Omental fat pad (tissue), 3 donors: ENCODE measurements at regions not wholly inside any gene's neighbourhood (a gene's known extent, or its start where the extent isn't known, plus 50 kb on each side); places are given as distances from the start of the nearest gene placed in this dataset.

Source experiments
- ATAC-seq: fragments of 150-250 bp; one replicate; pipeline ENCODE4 v1.9.1; 2016; ENCODE audit warnings: mild to moderate bottlenecking, moderate library complexity; ENCODE audit not compliant: low FRiP score
- DNase-seq: peaks from one replicate; pipeline ENCODE4 v3.0.0-alpha.2; 2019; ENCODE audit warnings: low spot score
- TF ChIP-seq, protein P1 (sequence below), 3 donors: fragments of 450-650 bp; IDR thresholded peaks; one replicate each; pipeline ENCODE4 v1.5.1; 2016 to 2017; ENCODE audit warnings: antibody characterized with exemption in 3 of 3, mild to moderate bottlenecking in 3 of 3, moderate library complexity in 2 of 3

DNA sequence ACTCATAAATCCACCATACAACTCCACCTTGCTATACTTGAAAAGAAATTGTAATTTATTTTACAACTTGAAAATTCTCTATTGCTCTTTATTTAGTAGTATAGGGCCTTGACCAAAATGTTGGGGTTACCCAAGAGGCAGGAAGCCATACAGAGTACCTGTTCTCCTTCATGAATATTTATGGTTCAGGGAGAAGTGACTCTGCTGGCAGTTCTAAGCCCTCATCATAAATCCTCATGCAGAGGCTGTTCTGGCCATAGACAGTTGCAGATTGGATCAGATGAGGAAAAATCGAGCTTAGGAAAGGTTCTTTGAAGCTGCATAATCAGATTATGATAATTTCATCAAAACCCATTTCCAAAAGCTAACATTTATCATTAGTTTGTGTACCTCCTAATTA, 449.4 kb upstream of the TENM4 start:
- no peak for DNase-seq
- no peak for ATAC-seq
- TF ChIP-seq, protein P1, sequence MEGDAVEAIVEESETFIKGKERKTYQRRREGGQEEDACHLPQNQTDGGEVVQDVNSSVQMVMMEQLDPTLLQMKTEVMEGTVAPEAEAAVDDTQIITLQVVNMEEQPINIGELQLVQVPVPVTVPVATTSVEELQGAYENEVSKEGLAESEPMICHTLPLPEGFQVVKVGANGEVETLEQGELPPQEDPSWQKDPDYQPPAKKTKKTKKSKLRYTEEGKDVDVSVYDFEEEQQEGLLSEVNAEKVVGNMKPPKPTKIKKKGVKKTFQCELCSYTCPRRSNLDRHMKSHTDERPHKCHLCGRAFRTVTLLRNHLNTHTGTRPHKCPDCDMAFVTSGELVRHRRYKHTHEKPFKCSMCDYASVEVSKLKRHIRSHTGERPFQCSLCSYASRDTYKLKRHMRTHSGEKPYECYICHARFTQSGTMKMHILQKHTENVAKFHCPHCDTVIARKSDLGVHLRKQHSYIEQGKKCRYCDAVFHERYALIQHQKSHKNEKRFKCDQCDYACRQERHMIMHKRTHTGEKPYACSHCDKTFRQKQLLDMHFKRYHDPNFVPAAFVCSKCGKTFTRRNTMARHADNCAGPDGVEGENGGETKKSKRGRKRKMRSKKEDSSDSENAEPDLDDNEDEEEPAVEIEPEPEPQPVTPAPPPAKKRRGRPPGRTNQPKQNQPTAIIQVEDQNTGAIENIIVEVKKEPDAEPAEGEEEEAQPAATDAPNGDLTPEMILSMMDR (IDR thresholded peaks at IDR 0.05): no peak

DNA sequence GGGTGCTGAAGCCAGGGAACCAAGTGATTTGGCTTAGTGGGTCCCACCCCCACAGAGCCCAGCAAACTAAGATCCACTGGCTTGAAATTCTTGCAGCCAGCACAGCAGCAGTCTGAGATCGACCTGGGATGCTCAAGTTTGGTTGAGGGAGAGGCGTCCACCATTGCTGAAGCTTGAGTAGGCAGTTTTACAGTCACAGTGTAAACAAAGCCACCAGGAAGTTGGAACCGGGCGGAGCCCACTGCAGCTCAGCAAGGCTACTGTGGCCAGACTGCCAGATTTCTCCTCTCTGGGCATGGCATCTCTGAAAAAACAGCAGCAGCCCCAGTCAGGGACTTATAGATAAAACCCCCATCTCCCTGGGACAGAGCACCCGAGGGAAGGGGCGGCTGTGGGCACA, 424.1 kb upstream of the TENM4 start:
- DNase-seq: no peak
- no peak for ATAC-seq
- TF ChIP-seq, protein P1 (IDR thresholded peaks at IDR 0.05): no peak

DNA sequence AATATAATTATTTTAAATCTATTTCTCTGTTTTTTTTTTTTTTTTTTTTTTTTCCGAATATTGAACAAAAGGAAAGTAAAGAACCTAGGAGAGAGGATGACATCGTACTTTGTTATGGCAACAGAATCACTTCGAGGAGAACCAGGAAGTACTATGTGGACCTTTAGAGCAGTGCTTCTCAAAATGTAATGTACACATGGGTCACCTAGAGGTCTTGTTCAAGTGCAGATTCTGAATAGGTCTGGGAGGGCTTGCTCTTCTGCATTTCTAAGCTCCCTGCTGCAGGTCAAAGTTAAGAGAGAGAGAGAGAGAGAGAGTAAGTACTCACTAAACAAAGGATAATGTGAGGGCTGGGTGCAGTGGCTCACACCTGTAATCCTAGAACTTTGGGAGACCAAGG, 419.5 kb upstream of the TENM4 start:
- ATAC-seq (no peak), DNase-seq (no peak)
- TF ChIP-seq, protein P1 (IDR thresholded peaks at IDR 0.05): no peak

DNA sequence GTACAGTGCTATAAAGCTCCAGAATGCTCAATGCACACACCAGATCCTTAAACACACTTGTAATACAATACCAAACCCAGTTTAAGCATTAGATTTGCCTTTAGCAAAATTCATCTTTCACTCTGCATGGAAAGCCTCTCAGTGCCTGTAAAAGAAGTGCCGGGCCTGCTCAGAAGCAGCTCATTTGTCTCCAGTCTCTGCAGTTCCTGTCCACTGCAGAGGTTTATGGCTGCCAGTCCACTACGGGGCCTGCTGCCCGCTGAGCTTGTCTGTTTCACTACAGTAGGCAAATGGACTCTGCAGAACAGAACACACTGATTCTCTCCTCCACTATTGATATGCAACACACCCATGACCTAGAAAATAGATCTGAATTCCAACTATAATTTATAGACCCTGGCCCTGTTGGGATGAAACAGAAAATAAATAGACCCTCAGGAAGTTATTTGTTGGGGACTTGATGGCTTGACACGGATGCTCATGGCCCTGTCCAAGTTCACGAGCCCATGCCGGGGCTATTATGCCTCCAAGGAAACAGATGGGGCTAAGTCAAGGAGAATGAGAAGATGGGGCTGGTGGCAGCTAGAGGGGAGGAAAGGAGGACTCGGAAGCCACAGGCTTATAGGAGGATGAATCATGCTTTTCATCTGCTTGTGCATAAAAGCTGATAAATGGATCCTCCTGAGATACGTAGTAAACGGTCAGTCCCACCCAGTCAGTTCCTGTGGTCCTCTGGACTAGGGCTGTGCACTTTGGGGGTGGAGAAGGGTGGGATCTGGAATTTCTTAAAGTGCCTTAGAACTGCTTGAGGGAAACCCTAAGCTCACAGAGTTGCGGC, 416.8 kb upstream of the TENM4 start:
- DNase-seq (no peak), ATAC-seq (no peak)
- TF ChIP-seq, protein P1 (IDR thresholded peaks at IDR 0.05): no peak

DNA sequence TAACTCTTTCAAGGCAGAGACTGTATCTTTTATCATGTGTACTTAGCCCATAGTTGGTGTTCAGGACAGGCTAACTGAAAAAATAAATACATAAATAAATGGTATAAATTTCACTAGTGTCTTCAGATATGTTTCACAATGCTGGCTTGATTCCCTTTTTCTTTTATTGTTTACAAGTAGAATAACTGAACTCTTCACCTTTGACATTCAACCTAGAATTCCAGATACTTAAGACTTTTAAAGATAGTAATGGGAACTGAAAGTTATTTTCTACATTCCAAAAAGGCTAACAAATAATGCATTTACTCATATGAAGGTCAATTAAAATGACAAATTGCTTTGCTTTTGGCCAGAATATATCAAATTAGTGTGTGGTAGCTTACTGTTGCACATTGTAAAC, 411.3 kb upstream of the TENM4 start:
- no peak for DNase-seq
- TF ChIP-seq, protein P1 (IDR thresholded peaks at IDR 0.05): no peak
- ATAC-seq: no peak

DNA sequence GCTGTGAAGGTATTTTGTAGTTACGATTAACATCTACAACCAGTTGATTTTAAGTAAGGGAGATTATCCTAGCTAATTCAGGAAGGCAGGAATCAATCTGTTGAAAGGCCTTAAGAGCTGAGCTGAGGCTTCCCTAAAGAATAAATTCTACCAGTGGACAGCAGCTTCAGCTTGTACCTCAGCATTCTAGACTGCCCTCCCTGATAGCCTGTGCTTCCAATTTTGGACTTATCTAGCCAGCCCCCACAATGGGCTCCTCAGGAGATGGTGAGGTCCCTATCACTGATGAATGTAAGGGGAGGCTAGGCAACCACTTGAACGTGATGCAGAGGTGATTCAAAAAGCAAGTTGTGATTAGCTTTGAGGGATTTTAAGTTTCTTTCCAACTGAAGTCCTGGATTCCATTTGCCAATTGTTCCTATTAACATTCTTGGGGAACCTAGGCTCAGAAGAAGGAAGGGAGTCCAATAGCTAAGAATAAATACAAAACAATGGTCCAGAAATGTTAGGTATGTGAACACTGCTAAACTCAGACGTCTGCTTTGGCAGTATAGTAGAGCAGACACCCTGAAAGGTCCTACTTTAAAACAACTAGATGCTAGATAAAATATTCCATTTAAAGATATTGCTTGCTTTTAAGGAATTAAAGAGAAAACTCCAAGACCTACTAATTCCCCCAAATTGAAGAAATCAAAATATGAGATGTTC, 404.3 kb upstream of the TENM4 start:
- ATAC-seq (no peak), DNase-seq (no peak)
- TF ChIP-seq, protein P1 (IDR thresholded peaks at IDR 0.05): no peak

DNA sequence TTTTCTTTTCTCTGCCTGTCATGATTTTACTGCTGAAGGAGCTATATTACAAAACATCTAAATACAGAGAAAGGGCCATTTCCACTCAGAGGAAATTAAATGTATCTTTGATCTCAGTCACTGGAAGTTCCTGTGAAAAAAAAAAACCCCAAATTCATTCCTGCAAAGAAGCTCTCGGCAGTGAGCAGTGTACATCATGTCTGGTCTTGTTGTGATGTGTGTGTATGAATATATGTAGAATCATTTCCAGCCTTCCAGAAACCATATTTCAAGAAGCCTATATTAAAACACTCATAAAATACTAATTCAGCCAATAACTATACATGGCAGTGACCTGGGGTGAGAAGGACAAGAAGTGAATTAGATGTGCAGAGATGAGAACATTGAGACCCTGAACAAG, 393.2 kb upstream of the TENM4 start:
- TF ChIP-seq, protein P1 (IDR thresholded peaks at IDR 0.05): no peak
- no peak for DNase-seq
- no peak for ATAC-seq
